ENCODE measurements at regions not wholly inside any gene's neighbourhood (a gene's known extent, or its start where the extent isn't known, plus 50 kb on each side); places are given as distances from the start of the nearest gene placed in this dataset.

DNA sequence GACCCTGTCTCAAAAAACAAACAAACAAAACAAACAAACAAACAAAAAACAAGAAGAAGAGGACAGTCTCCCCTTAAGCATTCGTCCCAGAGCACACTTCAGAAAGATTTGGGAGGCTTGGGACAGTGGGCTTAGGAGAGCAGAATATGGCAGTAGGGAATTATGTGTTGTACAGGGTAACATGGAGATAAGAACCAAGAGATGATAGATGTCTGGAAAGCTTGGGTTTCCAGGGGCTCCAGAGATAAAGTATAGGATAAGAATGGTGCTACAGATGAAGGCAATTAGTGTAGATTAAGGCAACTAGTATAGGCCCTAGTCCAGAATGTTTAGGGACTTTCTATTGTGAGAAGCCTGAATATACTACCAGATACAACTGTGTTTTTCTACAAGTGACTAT is 934.9 kb upstream of the AUTS2 start:
- Histone ChIP-seq H3K4me2 (ENCODE audit: low read length) (no peak overlapping the region), H3K27me3 (ENCODE audit: low read depth, low read length) (no peaks in the 10 kb centered on the region), H3K27ac (ENCODE audit: low read length) (no peak overlapping the region), H3K79me2 (ENCODE audit: low read length) (no peaks in the 10 kb centered on the region), H2AFZ (ENCODE audit: low read depth, low read length) (no peak overlapping the region), H3K4me1 (ENCODE audit: low read length) (no peaks in the 10 kb centered on the region), H3K4me3 (ENCODE audit: low read length) (no peak overlapping the region), H3K36me3 (replicated peaks; ENCODE audit: low read depth, low read length) (no peaks in the 10 kb centered on the region), H4K20me1 (ENCODE audit: insufficient read depth, low read length) (no peaks in the 10 kb centered on the region), H3K9ac (ENCODE audit: low read length) (no peak overlapping the region), H3K9me3 (ENCODE audit: insufficient read depth, low read length) (no peaks in the 10 kb centered on the region)
- TF ChIP-seq EZH2phosphoT487 (IDR thresholded peaks at IDR 0.05; ENCODE audit: low read depth), result no peak
- TF ChIP-seq, protein P1, sequence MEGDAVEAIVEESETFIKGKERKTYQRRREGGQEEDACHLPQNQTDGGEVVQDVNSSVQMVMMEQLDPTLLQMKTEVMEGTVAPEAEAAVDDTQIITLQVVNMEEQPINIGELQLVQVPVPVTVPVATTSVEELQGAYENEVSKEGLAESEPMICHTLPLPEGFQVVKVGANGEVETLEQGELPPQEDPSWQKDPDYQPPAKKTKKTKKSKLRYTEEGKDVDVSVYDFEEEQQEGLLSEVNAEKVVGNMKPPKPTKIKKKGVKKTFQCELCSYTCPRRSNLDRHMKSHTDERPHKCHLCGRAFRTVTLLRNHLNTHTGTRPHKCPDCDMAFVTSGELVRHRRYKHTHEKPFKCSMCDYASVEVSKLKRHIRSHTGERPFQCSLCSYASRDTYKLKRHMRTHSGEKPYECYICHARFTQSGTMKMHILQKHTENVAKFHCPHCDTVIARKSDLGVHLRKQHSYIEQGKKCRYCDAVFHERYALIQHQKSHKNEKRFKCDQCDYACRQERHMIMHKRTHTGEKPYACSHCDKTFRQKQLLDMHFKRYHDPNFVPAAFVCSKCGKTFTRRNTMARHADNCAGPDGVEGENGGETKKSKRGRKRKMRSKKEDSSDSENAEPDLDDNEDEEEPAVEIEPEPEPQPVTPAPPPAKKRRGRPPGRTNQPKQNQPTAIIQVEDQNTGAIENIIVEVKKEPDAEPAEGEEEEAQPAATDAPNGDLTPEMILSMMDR (IDR thresholded peaks at IDR 0.05; ENCODE audit: low read depth, low read length), result no peak

DNA sequence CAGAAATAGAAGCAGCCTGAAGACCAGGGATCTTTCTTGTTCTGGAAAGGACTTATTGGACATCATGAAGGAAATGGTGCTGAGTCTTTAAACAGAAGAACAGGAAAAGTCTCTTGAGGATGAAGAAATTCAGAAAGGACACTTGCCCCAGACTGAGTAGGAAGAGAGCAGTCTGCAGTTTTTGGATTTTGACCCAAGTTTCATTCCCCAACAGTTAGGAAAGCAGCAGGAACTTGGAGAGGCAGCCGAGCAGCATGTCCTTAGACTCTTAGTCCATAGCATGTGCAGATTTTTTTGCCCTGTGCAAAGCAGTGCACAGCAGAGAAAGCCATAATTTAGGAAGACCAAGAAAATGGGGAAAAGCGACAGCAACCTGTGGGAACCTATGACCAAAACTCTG is 927.2 kb upstream of the AUTS2 start:
- Histone ChIP-seq H3K36me3 (replicated peaks; ENCODE audit: low read depth, low read length) (no peaks in the 10 kb centered on the region), H3K4me2 (ENCODE audit: low read length) (no peak overlapping the region), H3K4me3 (ENCODE audit: low read length) (no peak overlapping the region), H3K79me2 (ENCODE audit: low read length) (no peaks in the 10 kb centered on the region), H2AFZ (ENCODE audit: low read depth, low read length) (no peak overlapping the region), H3K4me1 (ENCODE audit: low read length) (no peaks in the 10 kb centered on the region), H3K9me3 (ENCODE audit: insufficient read depth, low read length) (no peaks in the 10 kb centered on the region), H3K27me3 (ENCODE audit: low read depth, low read length) (no peaks in the 10 kb centered on the region), H3K9ac (ENCODE audit: low read length) (no peak overlapping the region), H3K27ac (ENCODE audit: low read length) (no peak overlapping the region), H4K20me1 (ENCODE audit: insufficient read depth, low read length) (no peaks in the 10 kb centered on the region)
- TF ChIP-seq EZH2phosphoT487 (IDR thresholded peaks at IDR 0.05; ENCODE audit: low read depth), result no peak
- TF ChIP-seq, protein P1 (IDR thresholded peaks at IDR 0.05; ENCODE audit: low read depth, low read length), result no peak

DNA sequence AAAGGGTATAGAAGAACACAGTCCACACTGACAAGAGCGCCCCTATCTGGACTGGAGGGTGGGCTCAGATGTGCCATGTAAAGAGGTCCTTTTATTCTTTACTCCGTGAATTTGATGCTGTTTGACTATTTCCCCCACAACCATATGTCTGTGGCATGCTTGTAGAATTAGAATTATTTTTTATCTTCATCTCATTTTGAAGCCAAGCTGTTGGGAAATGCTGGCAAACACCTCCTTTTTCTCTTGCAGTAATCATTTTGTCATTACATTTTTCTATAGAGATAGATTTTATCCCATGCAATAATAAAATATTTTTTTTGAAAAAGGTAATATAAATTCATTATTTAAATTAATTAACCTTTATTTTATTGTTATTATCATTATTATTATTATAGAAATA is 926.6 kb upstream of the AUTS2 start:
- Histone ChIP-seq H3K4me1 (ENCODE audit: low read length) (no peaks in the 10 kb centered on the region), H2AFZ (ENCODE audit: low read depth, low read length) (no peak overlapping the region)

DNA sequence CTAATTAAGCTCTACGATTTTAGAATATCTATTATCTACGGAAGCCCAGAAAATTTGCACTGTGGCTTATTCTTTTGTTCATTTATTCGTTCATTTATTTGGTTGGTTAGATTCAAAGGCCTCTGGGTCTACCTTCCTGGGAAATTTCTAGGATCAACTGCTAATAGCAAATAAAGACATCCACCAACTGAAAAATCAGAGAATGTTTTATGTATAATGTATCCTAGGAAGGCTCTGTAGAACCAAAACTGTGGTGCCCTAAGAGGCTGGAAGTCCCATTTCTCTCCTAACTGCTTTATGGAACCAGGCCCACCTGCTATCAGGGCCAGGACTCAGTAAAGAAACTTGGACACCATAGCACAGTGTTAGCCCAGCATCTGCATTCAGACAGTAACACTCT is 923.4 kb upstream of the AUTS2 start:
- Histone ChIP-seq H4K20me1 (ENCODE audit: insufficient read depth, low read length) (no peaks in the 10 kb centered on the region), H3K36me3 (replicated peaks; ENCODE audit: low read depth, low read length) (no peaks in the 10 kb centered on the region), H3K4me3 (ENCODE audit: low read length) (no peak overlapping the region), H3K9ac (ENCODE audit: low read length) (no peak overlapping the region), H3K27ac (ENCODE audit: low read length) (no peak overlapping the region), H3K27me3 (ENCODE audit: low read depth, low read length) (no peaks in the 10 kb centered on the region), H2AFZ (ENCODE audit: low read depth, low read length) (no peak overlapping the region), H3K9me3 (ENCODE audit: insufficient read depth, low read length) (no peaks in the 10 kb centered on the region), H3K4me1 (ENCODE audit: low read length) (no peaks in the 10 kb centered on the region), H3K4me2 (ENCODE audit: low read length) (no peak overlapping the region), H3K79me2 (ENCODE audit: low read length) (no peaks in the 10 kb centered on the region)
- TF ChIP-seq, protein P1 (IDR thresholded peaks at IDR 0.05; ENCODE audit: low read depth, low read length), result no peak
- no peak for TF ChIP-seq EZH2phosphoT487 (IDR thresholded peaks at IDR 0.05; ENCODE audit: low read depth)

More for the DNA sequence above, 926.6 kb upstream of the AUTS2 start:
- Histone ChIP-seq H3K27me3 (ENCODE audit: low read depth, low read length) (no peaks in the 10 kb centered on the region), H3K9ac (ENCODE audit: low read length) (no peak overlapping the region), H4K20me1 (ENCODE audit: insufficient read depth, low read length) (no peaks in the 10 kb centered on the region), H3K9me3 (ENCODE audit: insufficient read depth, low read length) (no peaks in the 10 kb centered on the region), H3K36me3 (replicated peaks; ENCODE audit: low read depth, low read length) (no peaks in the 10 kb centered on the region), H3K27ac (ENCODE audit: low read length) (no peak overlapping the region), H3K79me2 (ENCODE audit: low read length) (no peaks in the 10 kb centered on the region), H3K4me3 (ENCODE audit: low read length) (no peak overlapping the region), H3K4me2 (ENCODE audit: low read length) (no peak overlapping the region)
- no peak for TF ChIP-seq EZH2phosphoT487 (IDR thresholded peaks at IDR 0.05; ENCODE audit: low read depth)
- TF ChIP-seq, protein P1 (IDR thresholded peaks at IDR 0.05; ENCODE audit: low read depth, low read length), result no peak

Data from OCI-LY3 (cell line).